ENCODE measurements at regions not wholly inside any gene's neighbourhood (a gene's known extent, or its start where the extent isn't known, plus 50 kb on each side); places are given as distances from the start of the nearest gene placed in this dataset.

DNA sequence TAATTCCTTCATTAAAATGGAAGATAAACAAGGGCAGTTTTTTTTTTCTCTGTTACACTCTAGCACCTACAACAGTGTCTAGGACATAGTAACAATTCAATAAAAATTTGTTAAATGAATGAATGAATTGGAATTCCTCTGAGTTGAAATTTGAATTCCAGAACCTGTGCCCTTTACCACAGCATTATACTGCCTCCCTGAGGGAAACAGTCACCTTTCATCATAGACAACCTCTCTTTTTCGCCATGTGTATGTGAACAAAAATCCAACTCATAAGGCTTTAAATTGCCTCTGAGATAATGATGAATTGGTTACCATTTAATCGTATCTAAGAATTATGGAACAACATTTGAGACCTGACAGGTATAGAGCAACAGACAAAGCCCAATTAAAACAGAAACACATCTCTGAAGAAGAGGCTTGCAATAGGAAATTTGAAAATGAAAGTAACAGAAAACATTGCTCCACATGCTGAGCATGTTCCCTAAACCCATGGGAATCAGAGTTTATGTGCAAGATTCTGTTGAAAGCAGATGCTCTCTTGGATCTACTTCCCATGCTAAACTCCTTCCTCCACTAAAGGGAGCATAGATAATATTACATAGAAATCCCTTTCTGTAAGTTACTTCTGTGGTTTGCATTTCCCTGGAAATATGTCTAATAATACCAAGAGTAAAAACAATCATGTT, 657.8 kb downstream of the GALC start:
- intact Hi-C loops (cut with micrococcal nuclease; ENCODE audit: unreplicated experiment) (no loop called here), in situ Hi-C loops (cut with MboI) (no loop called here)
- Histone ChIP-seq H3K4me1 (ENCODE audit: control insufficient read depth, insufficient read depth, low read length) (no peaks in the 10 kb centered on the region), H3K4me3 (no peak overlapping the region), H3K9me3 (replicated peaks; ENCODE audit: control insufficient read depth, insufficient read depth, low read length) (no peaks in the 10 kb centered on the region), H3K36me3 (ENCODE audit: control insufficient read depth in 2 of 2, insufficient read depth in 2 of 2, low read length in 1 of 2) (no peaks in the 10 kb centered on the region), H3K27me3 (replicated peaks in 1 of 2; ENCODE audit: control insufficient read depth in 2 of 2, insufficient read depth in 2 of 2, low read length in 1 of 2) (no peaks in the 10 kb centered on the region), H3K9ac (ENCODE audit: control insufficient read depth, insufficient read depth, low read length) (no peak overlapping the region), H3K79me2 (ENCODE audit: control insufficient read depth, insufficient read depth, low read length) (no peaks in the 10 kb centered on the region), H3K27ac (ENCODE audit: control insufficient read depth, insufficient read depth) (no peak overlapping the region), H3K4me2 (ENCODE audit: control insufficient read depth, insufficient read depth) (no peak overlapping the region), H4K20me1 (ENCODE audit: control insufficient read depth, insufficient read depth) (no peaks in the 10 kb centered on the region), H2AFZ (ENCODE audit: control insufficient read depth, low read depth, low read length) (no peak overlapping the region)
- WGBS (ENCODE audit: insufficient coverage, insufficient replicate concordance, low lambda C conversion rate, missing lambda C conversion rate): 0% methylated on average over 2 of the region's 2 CpGs
- ChIA-PET POLR2A (no interaction called here), SMC1A (ENCODE audit: uncharacterized antibody, unreplicated experiment) (no interaction called here), RAD21 (ENCODE audit: unreplicated experiment) (no interaction called here), CTCF (no interaction called here)
- BruUV-seq (replicated peaks): no TSS peak
- no peak for ATAC-seq
- no peak for DNase-seq (ENCODE audit: low read depth, low spot score)
- TF ChIP-seq NFIC (IDR thresholded peaks at IDR 0.05; ENCODE audit: low read depth, low read length) (no peak), MYB (IDR thresholded peaks at IDR 0.05; ENCODE audit: borderline replicate concordance, low read depth, low read length) (no peak), WRNIP1 (IDR thresholded peaks at IDR 0.05; ENCODE audit: borderline replicate concordance, low read depth, low read length) (no peak), POLR2A (IDR thresholded peaks at IDR 0.05; ENCODE audit: low read depth, low read length) (no peak), NR2C1 (IDR thresholded peaks at IDR 0.05) (no peak), NBN (IDR thresholded peaks at IDR 0.05) (no peak), BACH1 (IDR thresholded peaks at IDR 0.05; ENCODE audit: borderline replicate concordance) (no peak), ESRRA (IDR thresholded peaks at IDR 0.05; ENCODE audit: low read length) (no peak), MXI1 (IDR thresholded peaks at IDR 0.05; ENCODE audit: low read depth, low read length) (no peak), POLR2AphosphoS5 (IDR thresholded peaks at IDR 0.05; ENCODE audit: low read length) (no peak), RAD51 (IDR thresholded peaks at IDR 0.05) (no peak), MTA2 (IDR thresholded peaks at IDR 0.05; ENCODE audit: low read depth) (no peak), EZH2 (IDR thresholded peaks at IDR 0.05; ENCODE audit: borderline replicate concordance, control insufficient read depth, low read depth, low read length) (no peak), FOXM1 (IDR thresholded peaks at IDR 0.05; ENCODE audit: low read depth, low read length) (no peak), SRF (IDR thresholded peaks at IDR 0.05; ENCODE audit: low read depth in 2 of 2, low read length in 2 of 2) (no peak), KLF5 (IDR thresholded peaks at IDR 0.05; ENCODE audit: partially characterized antibody) (no peak), SPI1 (IDR thresholded peaks at IDR 0.05; ENCODE audit: borderline replicate concordance, insufficient read depth, low read depth, low read length) (no peak)
- FAIRE-seq: no peak
